DND-41 (cell line): ENCODE measurements at regions not wholly inside any gene's neighbourhood (a gene's known extent, or its start where the extent isn't known, plus 50 kb on each side); places are given as distances from the start of the nearest gene placed in this dataset.

Source experiments
- CTCF ChIP-seq: IDR thresholded peaks from 2 replicates; pipeline ENCODE4 v1.5.1; 2012; ENCODE audit warnings: borderline replicate concordance, low read length, moderate library complexity, mild to moderate bottlenecking; ENCODE audit not compliant: poor library complexity, severe bottlenecking; ENCODE audit errors: extremely low read depth
- EZH2 ChIP-seq: IDR thresholded peaks from 3 replicates; pipeline ENCODE4 v1.6.1; 2012; ENCODE audit warnings: borderline replicate concordance, low read depth, mild to moderate bottlenecking, moderate library complexity, low read length, inconsistent platforms; ENCODE audit not compliant: severe bottlenecking

DNA sequence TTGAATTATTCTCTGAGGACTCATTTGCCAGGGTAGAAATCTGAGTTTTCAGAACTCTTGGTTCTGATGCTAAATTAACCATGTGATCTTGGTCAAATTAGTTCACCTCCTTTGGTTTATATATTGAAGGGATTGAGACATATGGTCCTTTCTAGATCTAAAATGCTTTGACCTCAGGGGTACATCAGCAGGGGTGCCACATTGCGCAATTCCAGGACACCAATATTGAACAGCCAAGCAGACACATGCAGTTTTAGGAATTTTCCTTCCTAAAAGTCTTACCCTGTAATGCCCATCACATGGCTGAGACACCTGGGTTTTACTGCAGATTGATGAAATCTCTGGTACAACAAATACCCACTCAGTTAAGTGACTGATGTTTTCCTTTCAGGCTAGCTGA lies 254.4 kb upstream of the NCAM1 start:
- TF ChIP-seq CTCF (no peak), EZH2 (no peak)
